Tibial artery (tissue), 4 donors: ENCODE measurements at regions not wholly inside any gene's neighbourhood (a gene's known extent, or its start where the extent isn't known, plus 50 kb on each side); places are given as distances from the start of the nearest gene placed in this dataset.

Source experiments
- DNase-seq, 2 donors: peaks; one replicate each; pipeline ENCODE4 v3.0.0-alpha.2; 2019
- H3K27ac ChIP-seq, 2 donors: fragments of 200-600 bp; sonication (generic) in 1 of 2; 1 replicate in 1 of 2; 2 replicates in 1 of 2; pipeline ENCODE4 v1.5.1; 2018 to 2019; ENCODE audit warnings: mild to moderate bottlenecking in 1 of 2
- H3K27me3 ChIP-seq, 2 donors: fragments of 200-600 bp; sonication (generic) in 1 of 2; one replicate each; pipeline versions ENCODE4 v1.5.1 to v1.6.0; 2016 to 2019
- H3K36me3 ChIP-seq, 3 donors: fragments of 200-600 bp; sonication (generic) in 2 of 3; one replicate each; pipeline ENCODE4 v1.5.1; 2016 to 2019; ENCODE audit warnings: mild to moderate bottlenecking in 2 of 3
- H3K4me1 ChIP-seq, 4 donors: fragments of 200-600 bp; sonication (generic) in 2 of 4; 1 replicate in 3 of 4; 2 replicates in 1 of 4; pipeline ENCODE4 v1.5.1; 2016 to 2019
- H3K4me3 ChIP-seq, 2 donors: fragments of 200-600 bp; sonication (generic) in 1 of 2; 1 replicate in 1 of 2; 2 replicates in 1 of 2; pipeline ENCODE4 v1.5.1; 2018 to 2019; ENCODE audit warnings: mild to moderate bottlenecking in 2 of 2
- H3K9me3 ChIP-seq, 3 donors: fragments of 200-600 bp; sonication (generic) in 1 of 3; one replicate each; pipeline ENCODE4 v1.5.1; 2016 to 2019
- CTCF ChIP-seq, 2 experiments: fragments of 200-600 bp in 1 of 2; fragments of 450-650 bp in 1 of 2; IDR thresholded peaks; one replicate each; pipeline ENCODE4 v1.5.1; 2017 to 2019; ENCODE audit warnings: antibody characterized with exemption in 2 of 2, mild to moderate bottlenecking in 1 of 2, moderate library complexity in 1 of 2
- intact Hi-C: fragments of 100-400 bp; cut with DNase I; formaldehyde crosslinking; loops from one replicate; pipeline ENCODE4 v1.15.0; 2023; ENCODE audit warnings: low total_unique reads

GRCh38 chr20:55283889-55284288 is 721.4 kb downstream of the CBLN4 start:
- no peak for TF ChIP-seq CTCF (IDR thresholded peaks at IDR 0.05)
- DNase-seq = no peak
- no peaks in the 10 kb centered on the region for H3K9me3 ChIP-seq
- H3K36me3 ChIP-seq = no peaks in the 10 kb centered on the region
- H3K4me3 ChIP-seq = no peak overlapping the region
- intact Hi-C loops = no loop called here
- no peaks in the 10 kb centered on the region for H3K27me3 ChIP-seq
- H3K27ac ChIP-seq = no peak overlapping the region
- H3K4me1 ChIP-seq = no peaks in the 10 kb centered on the region

GRCh38 chr20:55273149-55273548 is 732.2 kb downstream of the CBLN4 start:
- H3K36me3 ChIP-seq = no peaks in the 10 kb centered on the region
- TF ChIP-seq CTCF (IDR thresholded peaks at IDR 0.05) = no peak

GRCh38 chr20:55271371-55271770 is 733.9 kb downstream of the CBLN4 start:
- intact Hi-C loops = no loop called here
- TF ChIP-seq CTCF (IDR thresholded peaks at IDR 0.05) = no peak
- Histone ChIP-seq H3K9me3 (no peaks in the 10 kb centered on the region), H3K4me3 (no peak overlapping the region), H3K36me3 (no peaks in the 10 kb centered on the region), H3K4me1 (peaks cover 0 to 9% (median 3%) of the 10 kb centered on the region in 4 donors), H3K27ac (no peak overlapping the region), H3K27me3 (no peaks in the 10 kb centered on the region)
- no peak for DNase-seq

More at GRCh38 chr20:55273149-55273548, 732.2 kb downstream of the CBLN4 start:
- H3K27me3 ChIP-seq = no peaks in the 10 kb centered on the region
- H3K27ac ChIP-seq = no peak overlapping the region
- peaks cover 0 to 9% (median 3%) of the 10 kb centered on the region in 4 donors for H3K4me1 ChIP-seq
- DNase-seq = no peak
- intact Hi-C loops = no loop called here
- no peak overlapping the region for H3K4me3 ChIP-seq
- no peaks in the 10 kb centered on the region for H3K9me3 ChIP-seq

GRCh38 chr20:55269913-55270312 is 735.4 kb downstream of the CBLN4 start:
- Histone ChIP-seq H3K27me3 (no peaks in the 10 kb centered on the region), H3K36me3 (no peaks in the 10 kb centered on the region), H3K27ac (no peak overlapping the region), H3K4me1 (peaks cover 0 to 9% (median 3%) of the 10 kb centered on the region in 4 donors), H3K9me3 (no peaks in the 10 kb centered on the region), H3K4me3 (no peak overlapping the region)
- no peak for DNase-seq
- intact Hi-C loops = no loop called here
- no peak for TF ChIP-seq CTCF (IDR thresholded peaks at IDR 0.05)

GRCh38 chr20:55266361-55266760 is 739.0 kb downstream of the CBLN4 start:
- Histone ChIP-seq H3K36me3 (no peaks in the 10 kb centered on the region), H3K27ac (no peak overlapping the region), H3K4me3 (no peak overlapping the region), H3K9me3 (no peaks in the 10 kb centered on the region), H3K4me1 (peaks cover 0 to 2% (median under 1%) of the 10 kb centered on the region in 4 donors), H3K27me3 (no peaks in the 10 kb centered on the region)
- DNase-seq = no peak
- TF ChIP-seq CTCF (IDR thresholded peaks at IDR 0.05) = no peak
- intact Hi-C loops = no loop called here

- Histone ChIP-seq H3K4me1 (no peaks in the 10 kb centered on the region), H3K27ac (no peak overlapping the region), H3K9me3 (no peaks in the 10 kb centered on the region), H3K36me3 (no peaks in the 10 kb centered on the region), H3K27me3 (no peaks in the 10 kb centered on the region), H3K4me3 (no peak overlapping the region)
- DNase-seq = no peak
- TF ChIP-seq CTCF (IDR thresholded peaks at IDR 0.05) = no peak
- intact Hi-C loops = no loop called here
Observed at GRCh38 chr20:55264703-55265239, 740.5 kb downstream of the CBLN4 start.
